K562 (cell line): ENCODE measurements at regions not wholly inside any gene's neighbourhood (a gene's known extent, or its start where the extent isn't known, plus 50 kb on each side); places are given as distances from the start of the nearest gene placed in this dataset.

Source experiments
- CBX3 ChIP-seq, 2 experiments: IDR thresholded peaks; 1 replicate in 1 of 2; 2 replicates in 1 of 2; pipeline ENCODE4 v1.6.1; 2012; ENCODE audit warnings: inconsistent platforms in 2 of 2, low read length in 2 of 2, borderline replicate concordance in 1 of 2, control low read depth in 1 of 2
- CTCF ChIP-seq, 3 experiments: IDR thresholded peaks in 2 of 3; conservative IDR thresholded peaks in 1 of 3; 2 replicates each; pipeline ENCODE4 v1.5.1; 2011 to 2012; ENCODE audit warnings: low read length in 3 of 3, mild to moderate bottlenecking in 3 of 3, control low read depth in 2 of 3, improper control_type of control experiment in 1 of 3, inconsistent platforms in 1 of 3, low read depth in 1 of 3, mixed read lengths in 1 of 3, moderate library complexity in 1 of 3; ENCODE audit not compliant: insufficient read depth in 2 of 3
- JUNB ChIP-seq: fragments of 450-650 bp; formaldehyde crosslinking; conservative IDR thresholded peaks from 2 replicates; pipeline ENCODE4 v1.4.0; 2020; ENCODE audit warnings: mild to moderate bottlenecking
- JUND ChIP-seq, 2 experiments: IDR thresholded peaks; 2 replicates in 1 of 2; 3 replicates in 1 of 2; pipeline ENCODE4 v1.6.1; 2011; ENCODE audit warnings: borderline replicate concordance in 2 of 2, low read depth in 2 of 2, low read length in 2 of 2, improper control_type of control experiment in 1 of 2, missing biosample characterization in 1 of 2, missing genetic modification characterization in 1 of 2, missing genetic modification reagents in 1 of 2
- KLF16 ChIP-seq: IDR thresholded peaks from 2 replicates; pipeline ENCODE4 v1.6.1; 2016; ENCODE audit warnings: antibody characterized with exemption
- MNT ChIP-seq, 2 experiments: fragments of 450-650 bp; conservative IDR thresholded peaks; 2 replicates each; pipeline ENCODE4 v1.6.1; 2017; ENCODE audit warnings: mild to moderate bottlenecking in 2 of 2, moderate library complexity in 2 of 2
- NFE2 ChIP-seq: IDR thresholded peaks from 2 replicates; pipeline ENCODE4 v1.6.1; 2014; ENCODE audit warnings: antibody characterized with exemption, low read depth
- REST ChIP-seq, 2 experiments: fragments of 450-650 bp; formaldehyde crosslinking in 1 of 2; IDR thresholded peaks; 2 replicates each; pipeline versions ENCODE4 v1.4.0 to v1.6.1; 2014 to 2020; ENCODE audit warnings: mild to moderate bottlenecking in 2 of 2, borderline replicate concordance in 1 of 2, low read depth in 1 of 2
- ZNF561 ChIP-seq: fragments of 450-650 bp; formaldehyde crosslinking; conservative IDR thresholded peaks from 2 replicates; pipeline ENCODE4 v1.4.0; 2020; ENCODE audit warnings: mild to moderate bottlenecking, moderate library complexity

GRCh38 chr16:85413691-85414663, 199.1 kb upstream of the GSE1 start:
- TF ChIP-seq CTCF (IDR thresholded peaks at IDR 0.05 in 2 of 3, conservative IDR thresholded peaks at IDR 0.05 in 1 of 3; ENCODE audit: insufficient read depth in 2 of 3, low read depth in 1 of 3, low read length in 3 of 3) (no peak), REST (IDR thresholded peaks at IDR 0.05; ENCODE audit: borderline replicate concordance) (no peak), REST (CRISPR knock-in tag; IDR thresholded peaks at IDR 0.05; ENCODE audit: low read depth) (no peak), JUND (IDR thresholded peaks at IDR 0.05; ENCODE audit: borderline replicate concordance, low read depth, low read length) (no peak), JUND (tag; IDR thresholded peaks at IDR 0.05; ENCODE audit: borderline replicate concordance, low read depth, low read length) (no peak), KLF16 (no peak), MNT (conservative IDR thresholded peaks at IDR 0.05) (no peak), NFE2 (no peak), JUNB (CRISPR knock-in tag) (no peak), CBX3 (IDR thresholded peaks at IDR 0.05; ENCODE audit: borderline replicate concordance in 1 of 2, low read length in 2 of 2) (peak in 1 of 2 experiments; percentile 91; a peak in 1 of 3 replicates), ZNF561 (no peak)
